Stomach (tissue), 4 donors: ENCODE measurements at regions not wholly inside any gene's neighbourhood (a gene's known extent, or its start where the extent isn't known, plus 50 kb on each side); places are given as distances from the start of the nearest gene placed in this dataset.

Experiments
- EP300 ChIP-seq: sonication (generic); formaldehyde crosslinking; IDR thresholded peaks from one replicate; pipeline ENCODE4 v1.6.1; 2017; ENCODE audit warnings: antibody characterized with exemption
- POLR2AphosphoS5 ChIP-seq, 3 donors: sonication (generic); formaldehyde crosslinking; IDR thresholded peaks; one replicate each; pipeline ENCODE4 v1.6.1; 2016; ENCODE audit warnings: antibody characterized with exemption in 3 of 3
- TF ChIP-seq, protein P1 (sequence below), 7 experiments: fragments of 450-650 bp in 4 of 7; fragments of 200-600 bp in 3 of 7; sonication (generic) in 3 of 7; IDR thresholded peaks; one replicate each; pipeline ENCODE4 v1.5.1; 2016 to 2019; ENCODE audit warnings: antibody characterized with exemption in 7 of 7, control low read depth in 2 of 7, mild to moderate bottlenecking in 1 of 7

DNA sequence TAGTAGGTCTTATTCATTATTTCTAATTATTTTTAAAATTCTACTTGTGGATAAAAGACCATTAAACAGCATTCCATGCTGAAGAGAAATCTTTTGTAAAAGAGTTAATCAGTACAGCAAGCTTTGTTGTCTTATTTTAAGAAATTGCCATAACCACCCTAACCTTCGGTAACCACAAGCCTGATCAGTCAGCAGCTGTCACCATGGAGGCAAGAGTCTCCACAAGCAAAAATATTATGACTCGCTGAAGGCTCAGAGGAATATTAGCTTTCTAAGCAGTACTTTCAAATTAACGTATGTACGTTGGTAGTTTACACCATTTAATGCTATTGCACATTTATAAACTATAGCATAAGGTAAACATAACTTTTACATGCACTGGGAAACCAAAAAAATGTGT, 650.5 kb upstream of the LINC00305 start:
- TF ChIP-seq POLR2AphosphoS5 (IDR thresholded peaks at IDR 0.05) (no peak), EP300 (no peak)
- TF ChIP-seq, protein P1, sequence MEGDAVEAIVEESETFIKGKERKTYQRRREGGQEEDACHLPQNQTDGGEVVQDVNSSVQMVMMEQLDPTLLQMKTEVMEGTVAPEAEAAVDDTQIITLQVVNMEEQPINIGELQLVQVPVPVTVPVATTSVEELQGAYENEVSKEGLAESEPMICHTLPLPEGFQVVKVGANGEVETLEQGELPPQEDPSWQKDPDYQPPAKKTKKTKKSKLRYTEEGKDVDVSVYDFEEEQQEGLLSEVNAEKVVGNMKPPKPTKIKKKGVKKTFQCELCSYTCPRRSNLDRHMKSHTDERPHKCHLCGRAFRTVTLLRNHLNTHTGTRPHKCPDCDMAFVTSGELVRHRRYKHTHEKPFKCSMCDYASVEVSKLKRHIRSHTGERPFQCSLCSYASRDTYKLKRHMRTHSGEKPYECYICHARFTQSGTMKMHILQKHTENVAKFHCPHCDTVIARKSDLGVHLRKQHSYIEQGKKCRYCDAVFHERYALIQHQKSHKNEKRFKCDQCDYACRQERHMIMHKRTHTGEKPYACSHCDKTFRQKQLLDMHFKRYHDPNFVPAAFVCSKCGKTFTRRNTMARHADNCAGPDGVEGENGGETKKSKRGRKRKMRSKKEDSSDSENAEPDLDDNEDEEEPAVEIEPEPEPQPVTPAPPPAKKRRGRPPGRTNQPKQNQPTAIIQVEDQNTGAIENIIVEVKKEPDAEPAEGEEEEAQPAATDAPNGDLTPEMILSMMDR (IDR thresholded peaks at IDR 0.05): no peak
